ENCODE measurements at regions not wholly inside any gene's neighbourhood (a gene's known extent, or its start where the extent isn't known, plus 50 kb on each side); places are given as distances from the start of the nearest gene placed in this dataset.

- TF ChIP-seq, protein P1, sequence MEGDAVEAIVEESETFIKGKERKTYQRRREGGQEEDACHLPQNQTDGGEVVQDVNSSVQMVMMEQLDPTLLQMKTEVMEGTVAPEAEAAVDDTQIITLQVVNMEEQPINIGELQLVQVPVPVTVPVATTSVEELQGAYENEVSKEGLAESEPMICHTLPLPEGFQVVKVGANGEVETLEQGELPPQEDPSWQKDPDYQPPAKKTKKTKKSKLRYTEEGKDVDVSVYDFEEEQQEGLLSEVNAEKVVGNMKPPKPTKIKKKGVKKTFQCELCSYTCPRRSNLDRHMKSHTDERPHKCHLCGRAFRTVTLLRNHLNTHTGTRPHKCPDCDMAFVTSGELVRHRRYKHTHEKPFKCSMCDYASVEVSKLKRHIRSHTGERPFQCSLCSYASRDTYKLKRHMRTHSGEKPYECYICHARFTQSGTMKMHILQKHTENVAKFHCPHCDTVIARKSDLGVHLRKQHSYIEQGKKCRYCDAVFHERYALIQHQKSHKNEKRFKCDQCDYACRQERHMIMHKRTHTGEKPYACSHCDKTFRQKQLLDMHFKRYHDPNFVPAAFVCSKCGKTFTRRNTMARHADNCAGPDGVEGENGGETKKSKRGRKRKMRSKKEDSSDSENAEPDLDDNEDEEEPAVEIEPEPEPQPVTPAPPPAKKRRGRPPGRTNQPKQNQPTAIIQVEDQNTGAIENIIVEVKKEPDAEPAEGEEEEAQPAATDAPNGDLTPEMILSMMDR (conservative IDR thresholded peaks at IDR 0.05 in 1 of 2, IDR thresholded peaks at IDR 0.05 in 1 of 2; ENCODE audit: extremely low read depth in 1 of 2, insufficient read depth in 1 of 2, low read depth in 1 of 2, low read length in 2 of 2), result no peak
- no peak for TF ChIP-seq EZH2 (IDR thresholded peaks at IDR 0.05; ENCODE audit: borderline replicate concordance, low read length)
Observed at GRCh38 chr17:74108126-74108705, 95.3 kb upstream of the RPL38 start.
